Panc1 (cell line): ENCODE measurements at regions not wholly inside any gene's neighbourhood (a gene's known extent, or its start where the extent isn't known, plus 50 kb on each side); places are given as distances from the start of the nearest gene placed in this dataset.
"Not testable (repeated sequence)": the region's sequence is repeated elsewhere in the genome, so short reads cannot be mapped to it uniquely, and the experiment has no call there.

ENCODE experiments used
- ATAC-seq: fragments of 200-7000 bp; cut with Tn5 transposase; 2 replicates; pipeline ENCODE4 v1.9.1; 2020; ENCODE audit warnings: mild to moderate bottlenecking, moderate library complexity
- BruUV-seq: library from RNA; stranded (reverse); fragments of 400-500 nt; replicated peaks from 2 replicates; lab custom pipeline; 2021; lab: Mats Ljungman, UMichigan
- CTCF ChIA-PET: fragments of 300-600 bp; sonication (Branson Sonifier 250); formaldehyde crosslinking; loops from one replicate; lab custom pipeline; 2022; ENCODE audit warnings: antibody characterized with exemption; lab: Charles Lee
- POLR2A ChIA-PET: fragments of 300-600 bp; sonication (Branson Sonifier 250); formaldehyde crosslinking; loops from one replicate; lab custom pipeline; 2022; ENCODE audit warnings: antibody characterized with exemption; lab: Charles Lee
- DNase-seq: peaks from one replicate; pipeline ENCODE4 v3.0.0-alpha.2; 2010; ENCODE audit warnings: low read depth, low spot score
- H3K27ac ChIP-seq: 2 replicates; pipeline ENCODE4 v1.5.1; 2011; ENCODE audit warnings: mild to moderate bottlenecking, low read length, inconsistent platforms
- H3K27me3 ChIP-seq: fragments of 200-500 bp; sonication (Bioruptor generic); 2 replicates; pipeline ENCODE4 v1.6.0; 2014; ENCODE audit warnings: low read length, inconsistent platforms; ENCODE audit not compliant: control insufficient read depth, insufficient read depth
- H3K36me3 ChIP-seq: fragments of 200-500 bp; sonication (Bioruptor generic); 2 replicates; pipeline ENCODE4 v1.5.1; 2014; ENCODE audit warnings: inconsistent platforms, mild to moderate bottlenecking, low read length, moderate library complexity; ENCODE audit not compliant: control insufficient read depth, insufficient read depth
- H3K4me1 ChIP-seq: 2 replicates; pipeline ENCODE4 v1.5.1; 2011; ENCODE audit warnings: inconsistent platforms, mild to moderate bottlenecking, low read length, moderate library complexity; ENCODE audit not compliant: control insufficient read depth, insufficient read depth
- H3K4me3 ChIP-seq, 2 experiments: 2 replicates each; pipeline ENCODE4 v1.5.1; 2011 to 2012; ENCODE audit warnings: low read depth in 2 of 2, low read length in 2 of 2, mild to moderate bottlenecking in 2 of 2, inconsistent platforms in 1 of 2, moderate library complexity in 1 of 2
- H3K9me3 ChIP-seq: fragments of 200-500 bp; sonication (Bioruptor generic); 2 replicates; pipeline ENCODE4 v1.5.1; 2014; ENCODE audit warnings: low read depth, mild to moderate bottlenecking, inconsistent platforms, low read length, moderate library complexity; ENCODE audit not compliant: control insufficient read depth, insufficient read depth
- CTCF ChIP-seq: fragments of 450-650 bp; IDR thresholded peaks from 2 replicates; pipeline ENCODE4 v1.5.1; 2017; ENCODE audit warnings: mild to moderate bottlenecking
- POLR2AphosphoS5 ChIP-seq: IDR thresholded peaks from 2 replicates; pipeline ENCODE4 v1.6.1; 2012; ENCODE audit warnings: mild to moderate bottlenecking, low read depth, low read length, moderate library complexity
- REST ChIP-seq, 2 experiments: IDR thresholded peaks; 2 replicates each; pipeline ENCODE4 v1.6.1; 2011 to 2012; ENCODE audit warnings: low read depth in 2 of 2, control low read depth in 1 of 2, low read length in 1 of 2, mild to moderate bottlenecking in 1 of 2, moderate library complexity in 1 of 2; ENCODE audit not compliant: insufficient read depth in 1 of 2
- SIN3A ChIP-seq: IDR thresholded peaks from 2 replicates; pipeline ENCODE4 v1.6.1; 2012; ENCODE audit warnings: low read depth, mild to moderate bottlenecking, low read length, moderate library complexity, borderline replicate concordance; ENCODE audit not compliant: insufficient read depth
- TCF7L2 ChIP-seq: IDR thresholded peaks from 2 replicates; pipeline ENCODE4 v1.6.1; 2011; ENCODE audit warnings: mild to moderate bottlenecking, low read depth, low read length, inconsistent platforms
- in situ Hi-C: cut with HindIII; loops from 2 replicates; pipeline ENCODE4 v1.10.0; 2016; ENCODE audit warnings: low sequenced_read_pairs, low pct_unique_long_range_greater_than_20kb
- intact Hi-C: fragments of 100-400 bp; cut with micrococcal nuclease; formaldehyde crosslinking; loops from one replicate; pipeline ENCODE4 v1.10.0; 2022; ENCODE audit not compliant: unreplicated experiment

GRCh38 chr1:222470252-222470805 lies 77.6 kb downstream of the HHIPL2 start:
- H3K27me3 ChIP-seq, ATAC-seq, H3K4me1 ChIP-seq, H3K27ac ChIP-seq, H3K9me3 ChIP-seq, intact Hi-C loops, BruUV-seq, CTCF ChIA-PET, DNase-seq, in situ Hi-C loops, H3K36me3 ChIP-seq, H3K4me3 ChIP-seq, POLR2A ChIA-PET: not testable (repeated sequence)

- no TSS peak for BruUV-seq
- in situ Hi-C loops, result no loop called here
- Histone ChIP-seq H3K9me3 (no peaks in the 10 kb centered on the region), H3K36me3 (no peaks in the 10 kb centered on the region), H3K27ac (peak overlapping the region; percentile 99), H3K27me3 (no peaks in the 10 kb centered on the region), H3K4me3 (no peak overlapping the region; a peak in 1 of 4 replicates), H3K4me1 (peaks cover 8% of the 10 kb centered on the region)
- ChIA-PET CTCF (interaction anchor here (0.6 to 1.9 kb wide), 2 partner anchors 167 to 1587 kb away, joined by 3 to 34 read pairs; partner anchors contain the start of gene HLX), POLR2A (no interaction called here)
- TF ChIP-seq REST (IDR thresholded peaks at IDR 0.05; ENCODE audit: insufficient read depth in 1 of 2, low read depth in 2 of 2, low read length in 1 of 2), result no peak
- no peak for TF ChIP-seq SIN3A
- no peak for TF ChIP-seq TCF7L2
- TF ChIP-seq POLR2AphosphoS5, result no peak
- TF ChIP-seq CTCF, result no peak
- intact Hi-C loops, result loop anchor here (5.0 kb wide), 1 partner anchor 246 kb away; the partner anchor contains the start of genes AIDA and BROX
- no peak for ATAC-seq
- DNase-seq, result no peak
Observed at GRCh38 chr1:222466150-222466865, 81.6 kb downstream of the HHIPL2 start.
